HEK293 (cell line): ENCODE measurements at regions not wholly inside any gene's neighbourhood (a gene's known extent, or its start where the extent isn't known, plus 50 kb on each side); places are given as distances from the start of the nearest gene placed in this dataset.

Source experiments
- CTCF ChIA-PET: fragments of 350-600 bp; formaldehyde crosslinking; extraction: SDS; loops from one replicate; lab custom pipeline; 2021; ENCODE audit warnings: antibody characterized with exemption; lab: Yijun Ruan, JAX
- POLR2A ChIA-PET: fragments of 300-600 bp; formaldehyde crosslinking; extraction: SDS; loops from one replicate; lab custom pipeline; 2020; ENCODE audit warnings: antibody characterized with exemption, inconsistent platforms; lab: Yijun Ruan, JAX
- H3K27ac ChIP-seq: fragments of 200-500 bp; sonication (Bioruptor generic); 2 replicates; pipeline ENCODE4 v1.5.1; 2014; ENCODE audit warnings: low read depth, low read length, control low read depth, inconsistent platforms; ENCODE audit errors: extremely low read depth
- H3K36me3 ChIP-seq, 2 experiments: fragments of 200-500 bp in 1 of 2; sonication (Bioruptor generic) in 1 of 2; 1 replicate in 1 of 2; 2 replicates in 1 of 2; pipeline ENCODE4 v1.5.1; 2014 to 2017; ENCODE audit warnings: inconsistent platforms in 2 of 2, low read length in 2 of 2; ENCODE audit not compliant: control insufficient read depth in 2 of 2, insufficient read depth in 1 of 2
- H3K4me1 ChIP-seq: fragments of 200-500 bp; sonication (Bioruptor generic); 2 replicates; pipeline ENCODE4 v1.5.1; 2014; ENCODE audit warnings: mild to moderate bottlenecking, low read length, inconsistent platforms; ENCODE audit not compliant: control insufficient read depth, insufficient read depth
- H3K4me3 ChIP-seq: 2 replicates; pipeline ENCODE4 v1.5.1; 2011; ENCODE audit warnings: low read depth, mild to moderate bottlenecking, control low read depth, low read length, moderate library complexity
- H3K9me3 ChIP-seq: fragments of 200-500 bp; sonication (Bioruptor generic); 2 replicates; pipeline ENCODE4 v1.5.1; 2014; ENCODE audit warnings: low read depth, low read length, inconsistent platforms; ENCODE audit not compliant: control insufficient read depth, insufficient read depth
- GFI1B ChIP-seq: fragments of 450-650 bp; formaldehyde crosslinking; IDR thresholded peaks from 2 replicates; pipeline ENCODE4 v1.5.1; 2016; ENCODE audit warnings: missing biosample characterization, missing genetic modification characterization
- GLI4 ChIP-seq: fragments of 450-650 bp; formaldehyde crosslinking; IDR thresholded peaks from 2 replicates; pipeline ENCODE4 v1.5.1; 2016; ENCODE audit warnings: missing biosample characterization, missing genetic modification characterization
- IKZF3 ChIP-seq: fragments of 450-650 bp; IDR thresholded peaks from 2 replicates; pipeline ENCODE4 v1.5.0; 2018; ENCODE audit warnings: missing biosample characterization, mild to moderate bottlenecking, missing genetic modification characterization, moderate library complexity
- TCF7L2 ChIP-seq: IDR thresholded peaks from 2 replicates; pipeline ENCODE4 v1.6.1; 2011; ENCODE audit warnings: low read depth, mild to moderate bottlenecking, inconsistent platforms, low read length, moderate library complexity, borderline replicate concordance
- ZFHX2 ChIP-seq: fragments of 450-650 bp; formaldehyde crosslinking; conservative IDR thresholded peaks from 2 replicates; pipeline ENCODE4 v1.5.1; 2016; ENCODE audit warnings: missing biosample characterization, missing genetic modification characterization
- ZIC2 ChIP-seq: fragments of 450-650 bp; formaldehyde crosslinking; IDR thresholded peaks from 2 replicates; pipeline ENCODE4 v1.5.1; 2016; ENCODE audit warnings: missing biosample characterization, missing genetic modification characterization
- ZNF10 ChIP-seq: fragments of 450-650 bp; formaldehyde crosslinking; IDR thresholded peaks from 2 replicates; pipeline ENCODE4 v1.5.1; 2017; ENCODE audit warnings: missing biosample characterization, missing genetic modification characterization
- ZNF114 ChIP-seq: fragments of 450-650 bp; formaldehyde crosslinking; IDR thresholded peaks from 2 replicates; pipeline ENCODE4 v1.5.0; 2017; ENCODE audit warnings: missing biosample characterization, missing genetic modification characterization
- ZNF140 ChIP-seq: fragments of 450-650 bp; formaldehyde crosslinking; IDR thresholded peaks from 2 replicates; pipeline ENCODE4 v1.5.1; 2016; ENCODE audit warnings: missing biosample characterization, missing genetic modification characterization
- ZNF335 ChIP-seq: fragments of 450-650 bp; formaldehyde crosslinking; conservative IDR thresholded peaks from 2 replicates; pipeline ENCODE4 v1.5.1; 2016; ENCODE audit warnings: missing biosample characterization, missing genetic modification characterization
- ZNF366 ChIP-seq: fragments of 450-650 bp; formaldehyde crosslinking; conservative IDR thresholded peaks from 2 replicates; pipeline ENCODE4 v1.5.1; 2016; ENCODE audit warnings: missing biosample characterization, missing genetic modification characterization
- ZNF48 ChIP-seq: fragments of 450-650 bp; formaldehyde crosslinking; IDR thresholded peaks from 2 replicates; pipeline ENCODE4 v1.5.1; 2016; ENCODE audit warnings: missing biosample characterization, missing genetic modification characterization
- ZNF654 ChIP-seq: fragments of 450-650 bp; formaldehyde crosslinking; IDR thresholded peaks from 2 replicates; pipeline ENCODE4 v1.5.1; 2016; ENCODE audit warnings: low read depth, missing biosample characterization, missing genetic modification characterization
- ZNF701 ChIP-seq: fragments of 450-650 bp; formaldehyde crosslinking; IDR thresholded peaks from 2 replicates; pipeline ENCODE4 v1.5.1; 2016; ENCODE audit warnings: missing biosample characterization, missing genetic modification characterization
- ZNF747 ChIP-seq: fragments of 450-650 bp; formaldehyde crosslinking; IDR thresholded peaks from 2 replicates; pipeline ENCODE4 v1.5.1; 2016; ENCODE audit warnings: missing biosample characterization, missing genetic modification characterization
- ZNF76 ChIP-seq: fragments of 450-650 bp; formaldehyde crosslinking; IDR thresholded peaks from 2 replicates; pipeline ENCODE4; 2016; ENCODE audit warnings: low read depth, missing biosample characterization, missing genetic modification characterization, borderline replicate concordance
- ZNF768 ChIP-seq: fragments of 450-650 bp; formaldehyde crosslinking; IDR thresholded peaks from 2 replicates; pipeline ENCODE4 v1.5.1; 2018; ENCODE audit warnings: missing biosample characterization, mild to moderate bottlenecking, missing genetic modification characterization
- ZNF777 ChIP-seq: fragments of 450-650 bp; formaldehyde crosslinking; IDR thresholded peaks from 2 replicates; pipeline ENCODE4 v1.5.1; 2017; ENCODE audit warnings: missing biosample characterization, missing genetic modification characterization, borderline replicate concordance
- TF ChIP-seq, protein P1 (sequence below): fragments of 450-650 bp; formaldehyde crosslinking; IDR thresholded peaks from 2 replicates; pipeline ENCODE4 v1.5.1; 2016; ENCODE audit warnings: missing biosample characterization, missing genetic modification characterization
- TF ChIP-seq, protein P2 (sequence below): fragments of 450-650 bp; formaldehyde crosslinking; IDR thresholded peaks from 2 replicates; pipeline ENCODE4 v1.5.1; 2016; ENCODE audit warnings: missing biosample characterization, missing genetic modification characterization, low read depth
- TF ChIP-seq, protein P3 (sequence below): fragments of 450-650 bp; formaldehyde crosslinking; IDR thresholded peaks from 2 replicates; pipeline ENCODE4 v1.5.1; 2016; ENCODE audit warnings: missing biosample characterization, missing genetic modification characterization, borderline replicate concordance
- TF ChIP-seq, protein P4 (sequence below): fragments of 450-650 bp; formaldehyde crosslinking; IDR thresholded peaks from 2 replicates; pipeline ENCODE4 v1.5.1; 2016; ENCODE audit warnings: missing biosample characterization, missing genetic modification characterization
- TF ChIP-seq, protein P5 (sequence below): fragments of 450-650 bp; formaldehyde crosslinking; IDR thresholded peaks from 2 replicates; pipeline ENCODE4 v1.5.0; 2017; ENCODE audit warnings: missing biosample characterization, missing genetic modification characterization, borderline replicate concordance

DNA sequence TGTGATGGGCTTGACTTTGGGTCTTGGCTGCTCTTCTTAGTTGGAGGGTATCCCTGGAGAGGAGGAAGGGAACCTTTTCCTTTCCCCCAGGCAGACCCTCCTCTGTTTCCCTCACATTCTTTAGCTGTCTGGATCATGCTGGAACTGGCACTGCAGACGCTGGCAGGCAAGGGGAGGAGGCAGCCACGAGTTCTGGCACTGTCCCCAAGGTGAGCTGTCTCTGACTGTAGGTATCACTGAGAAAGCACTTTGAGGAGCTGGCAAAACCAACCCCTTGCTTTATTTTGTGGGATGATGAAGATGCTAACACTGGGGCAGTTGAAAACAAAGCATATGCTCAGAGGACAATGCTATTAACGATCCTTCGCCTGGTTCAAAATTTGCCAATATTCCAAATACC, 175.0 kb downstream of the SOX2 start (continued):
- TF ChIP-seq ZNF76 (tag by site-specific recombination) (no peak), GLI4 (tag by site-specific recombination) (no peak), ZNF140 (tag by site-specific recombination) (no peak), ZIC2 (no peak), GFI1B (tag by site-specific recombination) (no peak), ZNF768 (tag by site-specific recombination) (no peak)
- TF ChIP-seq, protein P1, sequence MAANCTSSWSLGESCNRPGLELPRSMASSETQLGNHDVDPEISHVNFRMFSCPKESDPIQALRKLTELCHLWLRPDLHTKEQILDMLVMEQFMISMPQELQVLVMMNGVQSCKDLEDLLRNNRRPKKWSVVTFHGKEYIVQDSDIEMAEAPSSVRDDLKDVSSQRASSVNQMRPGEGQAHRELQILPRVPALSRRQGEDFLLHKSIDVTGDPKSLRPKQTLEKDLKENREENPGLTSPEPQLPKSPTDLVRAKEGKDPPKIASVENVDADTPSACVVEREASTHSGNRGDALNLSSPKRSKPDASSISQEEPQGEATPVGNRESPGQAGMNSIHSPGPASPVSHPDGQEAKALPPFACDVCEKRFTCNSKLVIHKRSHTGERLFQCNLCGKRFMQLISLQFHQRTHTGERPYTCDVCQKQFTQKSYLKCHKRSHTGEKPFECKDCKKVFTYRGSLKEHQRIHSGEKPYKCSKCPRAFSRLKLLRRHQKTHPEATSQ (tag by site-specific recombination) = no peak

DNA sequence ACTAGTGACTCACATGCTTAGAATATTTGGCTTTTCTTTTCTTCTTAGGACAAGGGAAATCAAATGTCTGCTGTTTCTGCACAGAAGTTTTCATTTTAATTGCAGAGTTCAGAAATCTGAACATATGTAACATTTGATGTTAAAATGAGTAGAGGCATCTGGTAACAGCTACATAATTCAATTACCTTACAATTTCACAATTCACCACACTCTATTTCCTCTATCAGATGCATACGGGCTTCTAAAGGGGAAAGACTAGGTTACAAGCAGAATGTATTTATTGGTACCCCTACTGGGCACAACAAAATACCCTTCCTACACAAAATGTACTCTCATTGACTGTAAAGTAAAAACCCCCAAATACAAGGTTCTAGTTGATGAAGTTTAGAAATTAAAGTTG, 176.0 kb downstream of the SOX2 start:
- Histone ChIP-seq H3K9me3 (no peaks in the 10 kb centered on the region), H3K4me1 (no peaks in the 10 kb centered on the region), H3K36me3 (no peaks in the 10 kb centered on the region), H3K27ac (no peak overlapping the region), H3K4me3 (no peak overlapping the region)
- ChIA-PET POLR2A (no interaction called here), CTCF (no interaction called here)
- no peak for TF ChIP-seq TCF7L2
- TF ChIP-seq ZNF114 (tag by site-specific recombination) = no peak
- no peak for TF ChIP-seq ZNF747 (tag by site-specific recombination)
- no peak for TF ChIP-seq IKZF3 (tag by site-specific recombination)
- TF ChIP-seq ZNF366 (tag by site-specific recombination) = no peak
- TF ChIP-seq, protein P2, sequence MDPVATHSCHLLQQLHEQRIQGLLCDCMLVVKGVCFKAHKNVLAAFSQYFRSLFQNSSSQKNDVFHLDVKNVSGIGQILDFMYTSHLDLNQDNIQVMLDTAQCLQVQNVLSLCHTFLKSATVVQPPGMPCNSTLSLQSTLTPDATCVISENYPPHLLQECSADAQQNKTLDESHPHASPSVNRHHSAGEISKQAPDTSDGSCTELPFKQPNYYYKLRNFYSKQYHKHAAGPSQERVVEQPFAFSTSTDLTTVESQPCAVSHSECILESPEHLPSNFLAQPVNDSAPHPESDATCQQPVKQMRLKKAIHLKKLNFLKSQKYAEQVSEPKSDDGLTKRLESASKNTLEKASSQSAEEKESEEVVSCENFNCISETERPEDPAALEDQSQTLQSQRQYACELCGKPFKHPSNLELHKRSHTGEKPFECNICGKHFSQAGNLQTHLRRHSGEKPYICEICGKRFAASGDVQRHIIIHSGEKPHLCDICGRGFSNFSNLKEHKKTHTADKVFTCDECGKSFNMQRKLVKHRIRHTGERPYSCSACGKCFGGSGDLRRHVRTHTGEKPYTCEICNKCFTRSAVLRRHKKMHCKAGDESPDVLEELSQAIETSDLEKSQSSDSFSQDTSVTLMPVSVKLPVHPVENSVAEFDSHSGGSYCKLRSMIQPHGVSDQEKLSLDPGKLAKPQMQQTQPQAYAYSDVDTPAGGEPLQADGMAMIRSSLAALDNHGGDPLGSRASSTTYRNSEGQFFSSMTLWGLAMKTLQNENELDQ (tag by site-specific recombination) = no peak
- TF ChIP-seq ZNF654 (tag by site-specific recombination) = no peak
- TF ChIP-seq ZNF701 = no peak
- TF ChIP-seq, protein P3, sequence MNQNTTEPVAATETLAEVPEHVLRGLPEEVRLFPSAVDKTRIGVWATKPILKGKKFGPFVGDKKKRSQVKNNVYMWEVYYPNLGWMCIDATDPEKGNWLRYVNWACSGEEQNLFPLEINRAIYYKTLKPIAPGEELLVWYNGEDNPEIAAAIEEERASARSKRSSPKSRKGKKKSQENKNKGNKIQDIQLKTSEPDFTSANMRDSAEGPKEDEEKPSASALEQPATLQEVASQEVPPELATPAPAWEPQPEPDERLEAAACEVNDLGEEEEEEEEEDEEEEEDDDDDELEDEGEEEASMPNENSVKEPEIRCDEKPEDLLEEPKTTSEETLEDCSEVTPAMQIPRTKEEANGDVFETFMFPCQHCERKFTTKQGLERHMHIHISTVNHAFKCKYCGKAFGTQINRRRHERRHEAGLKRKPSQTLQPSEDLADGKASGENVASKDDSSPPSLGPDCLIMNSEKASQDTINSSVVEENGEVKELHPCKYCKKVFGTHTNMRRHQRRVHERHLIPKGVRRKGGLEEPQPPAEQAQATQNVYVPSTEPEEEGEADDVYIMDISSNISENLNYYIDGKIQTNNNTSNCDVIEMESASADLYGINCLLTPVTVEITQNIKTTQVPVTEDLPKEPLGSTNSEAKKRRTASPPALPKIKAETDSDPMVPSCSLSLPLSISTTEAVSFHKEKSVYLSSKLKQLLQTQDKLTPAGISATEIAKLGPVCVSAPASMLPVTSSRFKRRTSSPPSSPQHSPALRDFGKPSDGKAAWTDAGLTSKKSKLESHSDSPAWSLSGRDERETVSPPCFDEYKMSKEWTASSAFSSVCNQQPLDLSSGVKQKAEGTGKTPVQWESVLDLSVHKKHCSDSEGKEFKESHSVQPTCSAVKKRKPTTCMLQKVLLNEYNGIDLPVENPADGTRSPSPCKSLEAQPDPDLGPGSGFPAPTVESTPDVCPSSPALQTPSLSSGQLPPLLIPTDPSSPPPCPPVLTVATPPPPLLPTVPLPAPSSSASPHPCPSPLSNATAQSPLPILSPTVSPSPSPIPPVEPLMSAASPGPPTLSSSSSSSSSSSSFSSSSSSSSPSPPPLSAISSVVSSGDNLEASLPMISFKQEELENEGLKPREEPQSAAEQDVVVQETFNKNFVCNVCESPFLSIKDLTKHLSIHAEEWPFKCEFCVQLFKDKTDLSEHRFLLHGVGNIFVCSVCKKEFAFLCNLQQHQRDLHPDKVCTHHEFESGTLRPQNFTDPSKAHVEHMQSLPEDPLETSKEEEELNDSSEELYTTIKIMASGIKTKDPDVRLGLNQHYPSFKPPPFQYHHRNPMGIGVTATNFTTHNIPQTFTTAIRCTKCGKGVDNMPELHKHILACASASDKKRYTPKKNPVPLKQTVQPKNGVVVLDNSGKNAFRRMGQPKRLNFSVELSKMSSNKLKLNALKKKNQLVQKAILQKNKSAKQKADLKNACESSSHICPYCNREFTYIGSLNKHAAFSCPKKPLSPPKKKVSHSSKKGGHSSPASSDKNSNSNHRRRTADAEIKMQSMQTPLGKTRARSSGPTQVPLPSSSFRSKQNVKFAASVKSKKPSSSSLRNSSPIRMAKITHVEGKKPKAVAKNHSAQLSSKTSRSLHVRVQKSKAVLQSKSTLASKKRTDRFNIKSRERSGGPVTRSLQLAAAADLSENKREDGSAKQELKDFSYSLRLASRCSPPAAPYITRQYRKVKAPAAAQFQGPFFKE (tag by site-specific recombination) = no peak
- TF ChIP-seq ZNF48 (tag by site-specific recombination) = no peak
- no peak for TF ChIP-seq ZFHX2
- no peak for TF ChIP-seq ZNF335
- TF ChIP-seq, protein P4, sequence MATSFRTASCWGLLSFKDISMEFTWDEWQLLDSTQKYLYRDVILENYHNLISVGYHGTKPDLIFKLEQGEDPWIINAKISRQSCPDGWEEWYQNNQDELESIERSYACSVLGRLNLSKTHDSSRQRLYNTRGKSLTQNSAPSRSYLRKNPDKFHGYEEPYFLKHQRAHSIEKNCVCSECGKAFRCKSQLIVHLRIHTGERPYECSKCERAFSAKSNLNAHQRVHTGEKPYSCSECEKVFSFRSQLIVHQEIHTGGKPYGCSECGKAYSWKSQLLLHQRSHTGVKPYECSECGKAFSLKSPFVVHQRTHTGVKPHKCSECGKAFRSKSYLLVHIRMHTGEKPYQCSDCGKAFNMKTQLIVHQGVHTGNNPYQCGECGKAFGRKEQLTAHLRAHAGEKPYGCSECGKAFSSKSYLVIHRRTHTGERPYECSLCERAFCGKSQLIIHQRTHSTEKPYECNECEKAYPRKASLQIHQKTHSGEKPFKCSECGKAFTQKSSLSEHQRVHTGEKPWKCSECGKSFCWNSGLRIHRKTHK (tag by site-specific recombination) = no peak
- no peak for TF ChIP-seq ZNF10 (tag by site-specific recombination)
- no peak for TF ChIP-seq ZNF777 (tag by site-specific recombination)
- TF ChIP-seq, protein P5, sequence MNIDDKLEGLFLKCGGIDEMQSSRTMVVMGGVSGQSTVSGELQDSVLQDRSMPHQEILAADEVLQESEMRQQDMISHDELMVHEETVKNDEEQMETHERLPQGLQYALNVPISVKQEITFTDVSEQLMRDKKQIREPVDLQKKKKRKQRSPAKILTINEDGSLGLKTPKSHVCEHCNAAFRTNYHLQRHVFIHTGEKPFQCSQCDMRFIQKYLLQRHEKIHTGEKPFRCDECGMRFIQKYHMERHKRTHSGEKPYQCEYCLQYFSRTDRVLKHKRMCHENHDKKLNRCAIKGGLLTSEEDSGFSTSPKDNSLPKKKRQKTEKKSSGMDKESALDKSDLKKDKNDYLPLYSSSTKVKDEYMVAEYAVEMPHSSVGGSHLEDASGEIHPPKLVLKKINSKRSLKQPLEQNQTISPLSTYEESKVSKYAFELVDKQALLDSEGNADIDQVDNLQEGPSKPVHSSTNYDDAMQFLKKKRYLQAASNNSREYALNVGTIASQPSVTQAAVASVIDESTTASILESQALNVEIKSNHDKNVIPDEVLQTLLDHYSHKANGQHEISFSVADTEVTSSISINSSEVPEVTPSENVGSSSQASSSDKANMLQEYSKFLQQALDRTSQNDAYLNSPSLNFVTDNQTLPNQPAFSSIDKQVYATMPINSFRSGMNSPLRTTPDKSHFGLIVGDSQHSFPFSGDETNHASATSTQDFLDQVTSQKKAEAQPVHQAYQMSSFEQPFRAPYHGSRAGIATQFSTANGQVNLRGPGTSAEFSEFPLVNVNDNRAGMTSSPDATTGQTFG (tag by site-specific recombination) = no peak
